HPDE6-E6E7 (cell line): ENCODE measurements at regions not wholly inside any gene's neighbourhood (a gene's known extent, or its start where the extent isn't known, plus 50 kb on each side); places are given as distances from the start of the nearest gene placed in this dataset.
A peak's percentile ranks its signal among the peaks of the same experiment; 100 is the strongest.
"Not testable (repeated sequence)": the region's sequence is repeated elsewhere in the genome, so short reads cannot be mapped to it uniquely, and the experiment has no call there.

ENCODE experiments used
- DNase-seq: peaks from one replicate; pipeline ENCODE4 v3.0.0; 2011; ENCODE audit warnings: missing footprints; ENCODE audit errors: extremely low spot score

GRCh38 chr11:129728581-129728980 is 87.1 kb upstream of the TMEM45B start:
- peak; percentile 45 for DNase-seq

GRCh38 chr11:129729216-129729615 is 86.4 kb upstream of the TMEM45B start:
- no peak for DNase-seq

DNA sequence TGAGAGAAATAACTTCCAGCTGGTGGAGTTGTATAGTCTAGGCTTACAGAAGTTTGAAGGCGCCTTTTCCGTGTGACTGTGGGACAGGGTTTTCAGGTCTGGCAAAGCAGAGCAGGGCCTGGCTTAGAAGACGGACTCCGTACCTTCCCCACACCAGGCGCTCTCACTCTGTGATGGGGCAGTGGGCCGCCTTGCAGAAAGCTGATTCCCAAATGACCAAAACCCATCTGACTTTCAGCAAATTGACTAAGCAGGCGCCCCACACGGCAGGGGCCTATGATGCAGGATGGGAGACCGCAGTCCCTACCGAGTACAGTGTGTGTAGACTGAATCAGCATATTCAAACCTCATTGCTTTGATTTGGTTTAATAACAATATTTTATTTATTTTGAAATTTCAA is 85.8 kb upstream of the TMEM45B start:
- no peak for DNase-seq

DNA sequence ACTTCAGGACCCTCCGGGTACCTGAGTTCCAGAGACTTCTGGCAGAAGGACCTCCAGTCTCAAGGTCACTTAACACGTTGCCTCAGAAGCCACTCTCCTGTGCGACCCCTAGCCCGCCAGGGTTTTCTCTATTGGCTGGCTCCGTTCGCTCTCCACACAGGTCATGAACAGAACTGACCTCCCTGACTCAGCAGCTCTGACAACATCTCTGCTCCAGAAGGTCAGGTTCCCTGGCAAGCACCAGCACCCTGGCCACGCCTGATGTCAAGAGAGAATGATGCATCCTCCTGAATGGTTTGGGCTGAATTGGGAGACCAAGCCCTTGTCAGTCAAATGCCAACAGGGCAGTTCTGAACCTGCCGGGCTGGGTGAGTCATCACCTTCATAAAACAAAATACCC is 84.3 kb upstream of the TMEM45B start:
- peak; percentile 93 for DNase-seq

- no peak for DNase-seq
Measured at GRCh38 chr11:129732941-129733340, 82.7 kb upstream of the TMEM45B start.

DNA sequence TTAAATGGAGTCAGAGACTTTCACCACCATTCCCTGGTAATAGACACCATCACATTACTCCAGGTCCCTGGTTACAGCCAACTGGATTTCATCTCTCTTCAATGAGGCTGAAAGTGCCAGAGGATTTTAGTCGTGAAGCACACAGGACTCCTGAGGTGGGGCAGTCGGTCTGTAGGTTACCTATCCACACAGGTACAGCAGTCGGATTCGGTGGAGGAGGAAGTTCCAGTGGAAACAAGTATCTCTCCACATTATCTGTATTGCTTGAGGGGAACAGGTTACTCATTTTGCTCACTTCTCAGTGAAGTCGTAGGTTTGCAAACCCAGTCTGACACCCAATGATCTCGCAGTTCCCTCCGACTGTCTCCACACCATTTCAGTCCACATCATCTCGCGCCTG is 82.3 kb upstream of the TMEM45B start:
- DNase-seq = no peak

- DNase-seq = no peak
Measured at GRCh38 chr11:129733981-129734380, 81.7 kb upstream of the TMEM45B start.

DNA sequence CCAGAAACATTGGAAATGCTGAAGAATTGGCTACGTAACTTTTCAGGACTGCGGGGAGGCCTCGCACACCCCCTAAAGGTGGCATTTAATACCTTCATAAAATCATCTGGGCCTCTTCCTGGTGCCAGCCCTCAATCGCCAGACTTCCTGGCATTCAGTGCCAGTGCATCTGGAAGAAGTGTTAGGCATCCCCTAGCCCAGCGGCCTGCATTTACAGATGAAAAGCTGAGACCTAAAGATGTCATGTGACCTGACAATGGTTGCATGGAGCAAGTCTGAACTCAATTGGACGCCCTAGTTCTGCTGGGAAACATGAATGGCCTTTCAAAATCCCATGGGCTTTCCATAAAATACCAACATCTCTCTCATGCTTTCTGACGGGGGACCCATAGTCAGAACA is 81.0 kb upstream of the TMEM45B start:
- DNase-seq = no peak

DNA sequence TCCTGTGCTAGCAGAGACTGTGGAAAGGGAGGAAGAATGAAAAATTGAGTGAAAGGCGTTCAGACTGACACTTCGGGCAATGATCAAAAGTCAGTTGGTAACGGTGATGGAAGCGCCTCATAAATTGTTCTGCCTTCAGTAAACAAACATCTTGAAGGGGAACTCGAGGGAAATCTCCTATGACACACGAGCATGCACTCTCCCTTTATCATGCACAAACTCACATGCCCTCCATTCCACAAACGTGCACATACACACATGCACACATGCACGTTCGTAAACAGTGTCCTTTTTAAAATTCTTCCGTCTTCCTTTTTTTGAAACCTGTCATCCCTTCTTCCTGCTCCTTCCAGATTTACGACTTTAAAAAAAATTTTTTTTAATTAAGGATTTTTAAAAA is 77.8 kb upstream of the TMEM45B start:
- no peak for DNase-seq

GRCh38 chr11:129738242-129738641 is 77.4 kb upstream of the TMEM45B start:
- DNase-seq = no peak

GRCh38 chr11:129739339-129739738 is 76.3 kb upstream of the TMEM45B start:
- no peak for DNase-seq

DNA sequence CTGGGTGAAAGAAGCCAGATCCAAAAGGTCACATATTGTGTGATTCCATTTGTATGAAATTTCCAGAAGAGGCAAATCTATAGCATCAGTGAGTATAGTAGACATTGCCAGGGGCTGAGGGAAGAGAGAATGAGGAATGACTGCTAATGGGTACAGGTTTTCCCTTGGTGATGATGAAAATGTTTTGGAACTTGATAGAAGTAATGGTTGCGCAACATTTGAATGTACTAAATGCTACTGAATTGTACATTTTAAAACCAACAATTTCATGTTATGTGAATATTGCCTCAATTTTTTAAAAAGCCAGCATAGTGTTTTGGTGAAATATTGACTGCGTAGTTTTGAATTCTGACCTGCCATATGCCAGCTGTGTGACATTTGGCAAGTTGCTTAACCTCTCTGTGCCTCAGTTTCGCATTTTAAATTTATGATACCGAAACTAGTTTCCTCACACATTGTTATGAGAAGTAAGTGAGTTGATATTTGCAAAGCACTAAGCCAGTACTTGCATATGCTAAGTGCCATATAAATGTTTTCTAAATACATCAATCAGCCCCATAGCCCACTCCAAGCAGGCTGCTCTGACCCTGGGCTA is 75.4 kb upstream of the TMEM45B start:
- DNase-seq = no peak

GRCh38 chr11:129743112-129743815 is 72.4 kb upstream of the TMEM45B start:
- no peak for DNase-seq

DNA sequence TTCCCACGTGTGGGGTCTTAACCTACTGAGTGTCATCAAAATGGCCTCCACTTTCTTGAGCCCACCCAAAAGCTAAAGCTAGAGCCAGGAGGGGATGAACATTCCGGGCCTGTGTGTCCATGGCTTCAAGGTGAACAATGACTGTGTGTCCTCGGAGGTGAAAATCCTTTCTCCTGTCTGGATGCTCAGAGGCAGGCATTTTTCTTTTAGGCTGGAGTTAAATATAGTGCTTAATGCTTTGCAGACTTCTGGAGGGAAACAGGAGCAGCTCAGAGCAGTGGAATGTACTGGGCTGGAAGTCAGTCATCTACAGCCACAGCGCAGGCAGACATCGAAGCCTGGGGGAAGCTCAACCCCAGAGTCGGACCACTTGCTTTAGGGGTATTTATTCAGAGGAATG is 68.6 kb upstream of the TMEM45B start:
- DNase-seq = no peak

DNA sequence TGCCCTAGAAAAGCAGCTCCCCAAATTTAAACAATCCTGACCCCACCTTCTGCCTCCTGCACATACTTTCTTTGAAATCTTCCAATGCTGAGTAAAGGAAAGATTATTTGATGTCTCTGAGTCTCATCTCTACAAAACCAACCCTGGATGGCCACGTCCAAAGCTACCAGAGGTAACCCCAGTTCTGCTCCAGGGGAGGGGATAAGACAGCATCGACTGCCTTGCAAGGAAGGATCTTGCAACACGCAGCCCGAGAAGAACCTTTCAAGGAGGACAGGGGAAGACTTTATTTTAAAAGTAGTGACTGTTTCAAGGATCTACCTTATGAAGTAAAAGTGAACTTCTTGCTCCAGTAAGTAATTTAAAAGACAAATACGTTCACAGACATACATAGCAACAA is 66.5 kb upstream of the TMEM45B start:
- no peak for DNase-seq

- DNase-seq = no peak
Measured at GRCh38 chr11:129750343-129751292, 65.0 kb upstream of the TMEM45B start.

- DNase-seq = no peak
Measured at GRCh38 chr11:129751511-129751910, 64.1 kb upstream of the TMEM45B start.

DNA sequence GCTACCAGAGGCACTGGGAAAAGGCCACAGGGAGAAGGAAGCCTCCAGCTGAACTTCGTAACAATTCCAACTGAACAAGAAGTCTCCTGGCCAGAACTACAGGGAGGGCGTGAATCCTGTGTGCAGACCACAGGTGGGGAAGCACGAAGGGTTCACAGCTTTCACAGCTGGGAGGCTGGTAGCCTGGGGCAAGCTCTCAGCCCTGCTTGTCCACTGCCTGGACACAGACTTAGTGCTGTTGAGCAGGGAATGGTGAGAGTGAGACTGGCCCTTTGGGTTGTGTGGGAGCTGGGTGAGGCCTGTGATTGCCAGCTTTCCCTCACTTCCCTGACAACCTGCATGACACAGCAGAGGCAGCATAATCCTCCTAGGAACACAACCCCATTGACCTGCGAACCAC is 52.1 kb upstream of the TMEM45B start:
- DNase-seq = not testable (repeated sequence)

DNA sequence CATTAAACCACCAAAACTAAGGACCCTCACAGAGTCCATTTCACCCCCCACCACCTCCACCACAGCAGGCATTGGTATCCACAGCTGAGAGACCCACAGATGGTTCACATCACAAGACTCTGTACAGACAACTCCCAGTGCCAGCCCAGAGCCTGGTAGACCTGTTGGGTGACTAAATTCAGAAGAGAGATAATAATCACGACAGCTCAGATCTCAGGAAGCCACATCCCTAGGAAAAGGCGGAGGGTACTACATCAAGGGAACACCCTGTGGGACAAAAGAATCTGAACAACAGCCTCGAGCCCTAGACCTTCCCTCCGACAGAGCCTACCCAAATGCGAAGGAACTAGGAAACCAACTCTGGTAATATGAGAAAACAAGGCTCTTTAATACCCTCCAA is 51.4 kb upstream of the TMEM45B start:
- not testable (repeated sequence) for DNase-seq
